ENCODE measurements at regions not wholly inside any gene's neighbourhood (a gene's known extent, or its start where the extent isn't known, plus 50 kb on each side); places are given as distances from the start of the nearest gene placed in this dataset.

DNA sequence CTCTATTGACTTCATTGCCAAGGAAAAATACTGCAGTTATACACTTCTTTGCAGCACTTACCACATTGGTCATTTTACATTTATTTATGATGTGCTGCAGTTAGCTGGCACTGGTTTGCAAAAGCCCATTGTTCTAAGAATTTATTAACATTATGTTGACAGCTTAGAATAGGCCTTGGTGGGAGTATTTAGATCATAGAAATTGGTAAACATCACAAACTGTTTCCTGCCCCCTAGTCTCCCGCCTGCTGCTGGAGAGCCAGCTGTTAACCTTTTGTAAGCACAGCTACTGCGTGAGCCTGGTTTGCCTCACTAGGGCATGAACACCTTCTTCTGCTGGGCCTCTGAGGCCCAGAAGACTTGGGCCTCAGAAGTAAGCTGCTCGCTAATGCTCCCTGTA lies 651.4 kb upstream of the GOT2 start:
- TF ChIP-seq BMI1 (IDR thresholded peaks at IDR 0.05; ENCODE audit: low read length): no peak
- TF ChIP-seq, protein P1, sequence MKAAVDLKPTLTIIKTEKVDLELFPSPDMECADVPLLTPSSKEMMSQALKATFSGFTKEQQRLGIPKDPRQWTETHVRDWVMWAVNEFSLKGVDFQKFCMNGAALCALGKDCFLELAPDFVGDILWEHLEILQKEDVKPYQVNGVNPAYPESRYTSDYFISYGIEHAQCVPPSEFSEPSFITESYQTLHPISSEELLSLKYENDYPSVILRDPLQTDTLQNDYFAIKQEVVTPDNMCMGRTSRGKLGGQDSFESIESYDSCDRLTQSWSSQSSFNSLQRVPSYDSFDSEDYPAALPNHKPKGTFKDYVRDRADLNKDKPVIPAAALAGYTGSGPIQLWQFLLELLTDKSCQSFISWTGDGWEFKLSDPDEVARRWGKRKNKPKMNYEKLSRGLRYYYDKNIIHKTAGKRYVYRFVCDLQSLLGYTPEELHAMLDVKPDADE (conservative IDR thresholded peaks at IDR 0.05; ENCODE audit: control insufficient read depth, low read depth, low read length): no peak
